PFSK-1 (cell line): ENCODE measurements at regions not wholly inside any gene's neighbourhood (a gene's known extent, or its start where the extent isn't known, plus 50 kb on each side); places are given as distances from the start of the nearest gene placed in this dataset.

ENCODE experiments used
- POLR2AphosphoS5 ChIP-seq: IDR thresholded peaks from 2 replicates; pipeline ENCODE4 v1.6.1; 2012; ENCODE audit warnings: low read depth, mild to moderate bottlenecking, control low read depth, low read length, moderate library complexity
- REST ChIP-seq, 2 experiments: IDR thresholded peaks; 2 replicates each; pipeline versions ENCODE4 v1.6.1 to v1.8.0; 2011 to 2012; ENCODE audit warnings: low read depth in 2 of 2, low read length in 2 of 2, control low read depth in 1 of 2, inconsistent platforms in 1 of 2, mild to moderate bottlenecking in 1 of 2, moderate library complexity in 1 of 2; ENCODE audit not compliant: insufficient read depth in 1 of 2

GRCh38 chr3:145550522-145550921 is 610.5 kb downstream of the PLOD2 start:
- TF ChIP-seq REST (IDR thresholded peaks at IDR 0.05; ENCODE audit: insufficient read depth in 1 of 2, low read depth in 2 of 2, low read length in 2 of 2) (no peak), POLR2AphosphoS5 (no peak)
